Fibroblast of pulmonary artery (primary cell): ENCODE measurements at regions not wholly inside any gene's neighbourhood (a gene's known extent, or its start where the extent isn't known, plus 50 kb on each side); places are given as distances from the start of the nearest gene placed in this dataset.

Experiments used
- DNase-seq: peaks from one replicate; pipeline ENCODE4 v3.0.0-alpha.2; 2010; ENCODE audit warnings: low read depth
- H3K4me3 ChIP-seq: replicated peaks from 2 replicates; pipeline ENCODE4 v1.5.1; 2011; ENCODE audit warnings: low read depth, mild to moderate bottlenecking, control low read depth, low read length, moderate library complexity
- CTCF ChIP-seq: IDR thresholded peaks from 2 replicates; pipeline ENCODE4 v1.5.1; 2011; ENCODE audit warnings: mild to moderate bottlenecking, control low read depth, low read length, inconsistent platforms; ENCODE audit errors: missing control alignments

GRCh38 chr2:3000968-3001367 lies 376.6 kb downstream of the EIPR1 start:
- no peak for DNase-seq
- H3K4me3 ChIP-seq = no peak overlapping the region
- TF ChIP-seq CTCF = no peak

GRCh38 chr2:3000125-3000524 lies 377.5 kb downstream of the EIPR1 start:
- no peak overlapping the region for H3K4me3 ChIP-seq
- DNase-seq = no peak
- TF ChIP-seq CTCF = no peak

GRCh38 chr2:2998971-2999370 lies 378.6 kb downstream of the EIPR1 start:
- no peak overlapping the region for H3K4me3 ChIP-seq
- DNase-seq = no peak
- no peak for TF ChIP-seq CTCF

- no peak for DNase-seq
- H3K4me3 ChIP-seq = no peak overlapping the region
- TF ChIP-seq CTCF = no peak
These were observed 384.4 kb downstream of the EIPR1 start for GRCh38 chr2:2993172-2993692.

DNA sequence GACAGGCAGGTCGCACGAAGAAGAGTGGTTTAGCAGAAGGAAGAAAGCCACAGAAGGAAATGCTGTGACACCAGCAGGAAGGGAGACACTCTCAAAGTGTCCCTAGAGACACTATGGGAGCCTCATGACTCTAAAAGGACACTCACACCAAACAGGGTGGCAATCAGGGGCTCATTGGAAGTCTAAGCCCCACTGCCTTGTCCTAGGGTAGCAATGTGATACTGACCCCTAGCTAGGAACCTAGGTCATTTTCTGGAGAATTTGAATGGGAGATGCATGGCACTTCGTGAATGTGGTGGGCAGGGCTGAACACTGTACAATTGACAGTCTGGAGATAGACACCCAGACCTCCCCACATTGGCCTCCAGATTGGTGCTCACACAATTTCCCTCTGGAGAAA lies 385.0 kb downstream of the EIPR1 start:
- no peak for TF ChIP-seq CTCF

GRCh38 chr2:2985020-2985419 lies 392.6 kb downstream of the EIPR1 start:
- no peak for TF ChIP-seq CTCF
- DNase-seq = no peak
- no peak overlapping the region for H3K4me3 ChIP-seq

More for the DNA sequence above, 385.0 kb downstream of the EIPR1 start:
- no peak overlapping the region for H3K4me3 ChIP-seq
- no peak for DNase-seq

DNA sequence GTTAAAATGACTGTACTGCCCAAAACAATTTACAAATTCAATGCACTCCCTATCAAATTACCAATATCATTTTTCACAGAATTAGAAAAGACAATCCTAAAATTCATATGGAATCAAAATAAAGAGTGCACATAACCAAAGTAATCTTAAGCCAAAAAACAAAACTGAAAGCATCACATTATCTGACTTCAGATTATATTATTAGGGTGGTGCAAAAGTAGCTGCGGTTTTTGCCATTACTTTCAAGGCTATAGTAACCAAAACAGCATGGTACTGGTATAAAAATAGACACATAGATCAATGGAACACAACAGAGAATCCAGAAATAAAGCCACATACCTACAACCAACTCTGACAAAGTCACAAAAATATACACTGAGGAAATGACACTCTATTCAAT lies 396.6 kb downstream of the EIPR1 start:
- no peak for TF ChIP-seq CTCF
- no peak for DNase-seq
- no peak overlapping the region for H3K4me3 ChIP-seq
